ENCODE measurements at regions not wholly inside any gene's neighbourhood (a gene's known extent, or its start where the extent isn't known, plus 50 kb on each side); places are given as distances from the start of the nearest gene placed in this dataset.

DNA sequence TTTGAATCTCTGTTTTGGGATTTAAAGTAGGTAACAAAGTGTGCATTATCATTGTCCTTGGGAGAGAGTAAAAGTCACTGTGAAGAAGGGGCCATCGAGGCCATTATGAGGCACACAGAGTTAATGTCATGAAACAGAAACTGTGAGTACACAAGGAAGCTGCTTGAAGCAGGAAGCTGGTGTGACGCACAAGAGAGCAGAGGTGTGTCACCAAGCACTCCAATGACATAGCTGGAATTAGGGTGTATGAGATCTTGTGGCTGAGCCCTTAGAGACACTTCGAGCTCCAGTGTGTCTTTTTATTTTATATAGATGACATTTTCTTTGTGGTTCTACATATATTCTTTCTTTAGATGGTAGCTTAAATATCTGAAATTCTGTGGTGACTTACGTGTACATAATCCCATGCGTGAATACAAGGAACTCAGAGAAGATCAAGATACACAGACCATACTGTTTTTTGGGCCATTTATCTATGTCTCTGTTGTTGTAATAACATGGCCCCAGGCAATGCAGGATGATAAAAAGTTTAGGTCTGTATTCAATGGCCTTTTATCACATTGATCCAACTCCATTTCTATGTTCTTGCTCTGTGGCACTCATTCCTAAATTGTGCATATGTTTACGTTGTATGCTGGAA is 164.7 kb upstream of the FAM98A start:
- no peak for DNase-seq
- no peak for TF ChIP-seq POLR2A (IDR thresholded peaks at IDR 0.05)
- TF ChIP-seq, protein P1, sequence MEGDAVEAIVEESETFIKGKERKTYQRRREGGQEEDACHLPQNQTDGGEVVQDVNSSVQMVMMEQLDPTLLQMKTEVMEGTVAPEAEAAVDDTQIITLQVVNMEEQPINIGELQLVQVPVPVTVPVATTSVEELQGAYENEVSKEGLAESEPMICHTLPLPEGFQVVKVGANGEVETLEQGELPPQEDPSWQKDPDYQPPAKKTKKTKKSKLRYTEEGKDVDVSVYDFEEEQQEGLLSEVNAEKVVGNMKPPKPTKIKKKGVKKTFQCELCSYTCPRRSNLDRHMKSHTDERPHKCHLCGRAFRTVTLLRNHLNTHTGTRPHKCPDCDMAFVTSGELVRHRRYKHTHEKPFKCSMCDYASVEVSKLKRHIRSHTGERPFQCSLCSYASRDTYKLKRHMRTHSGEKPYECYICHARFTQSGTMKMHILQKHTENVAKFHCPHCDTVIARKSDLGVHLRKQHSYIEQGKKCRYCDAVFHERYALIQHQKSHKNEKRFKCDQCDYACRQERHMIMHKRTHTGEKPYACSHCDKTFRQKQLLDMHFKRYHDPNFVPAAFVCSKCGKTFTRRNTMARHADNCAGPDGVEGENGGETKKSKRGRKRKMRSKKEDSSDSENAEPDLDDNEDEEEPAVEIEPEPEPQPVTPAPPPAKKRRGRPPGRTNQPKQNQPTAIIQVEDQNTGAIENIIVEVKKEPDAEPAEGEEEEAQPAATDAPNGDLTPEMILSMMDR (IDR thresholded peaks at IDR 0.05) = no peak
- H3K4me3 ChIP-seq = no peak overlapping the region
- intact Hi-C loops (cut with DNase I) = no loop called here
- H3K9me3 ChIP-seq = no peaks in the 10 kb centered on the region
- no peaks in the 10 kb centered on the region for H3K27me3 ChIP-seq
- no peaks in the 10 kb centered on the region for H3K36me3 ChIP-seq (replicated peaks in 1 of 2; ENCODE audit: insufficient read depth in 1 of 2, low read depth in 2 of 2)
- no peaks in the 10 kb centered on the region for H3K4me1 ChIP-seq
- ATAC-seq = no peak
- 68 to 72% methylated on average over 6 of the region's 6 CpGs for WGBS, 2 donors
- H3K27ac ChIP-seq = no peak overlapping the region

- no peak for TF ChIP-seq POLR2A (IDR thresholded peaks at IDR 0.05)
- TF ChIP-seq, protein P1 (IDR thresholded peaks at IDR 0.05) = no peak
- H3K27me3 ChIP-seq = no peaks in the 10 kb centered on the region
- no peak for DNase-seq
- H3K4me1 ChIP-seq = no peaks in the 10 kb centered on the region
- H3K36me3 ChIP-seq (replicated peaks in 1 of 2; ENCODE audit: insufficient read depth in 1 of 2, low read depth in 2 of 2) = no peaks in the 10 kb centered on the region
- intact Hi-C loops (cut with DNase I) = no loop called here
- no peak overlapping the region for H3K27ac ChIP-seq
- WGBS, 2 donors = 82 to 83% methylated on average over 3 of the region's 3 CpGs
- H3K4me3 ChIP-seq = no peak overlapping the region
- no peaks in the 10 kb centered on the region for H3K9me3 ChIP-seq
- ATAC-seq = no peak
These were observed 163.5 kb upstream of the FAM98A start for GRCh38 chr2:33762636-33763035.

GRCh38 chr2:33746208-33746800 is 147.2 kb upstream of the FAM98A start:
- ATAC-seq (no peak), DNase-seq (no peak)
- TF ChIP-seq, protein P1 (IDR thresholded peaks at IDR 0.05) = no peak
- TF ChIP-seq POLR2A (IDR thresholded peaks at IDR 0.05) = no peak
- no peaks in the 10 kb centered on the region for H3K27me3 ChIP-seq
- intact Hi-C loops (cut with DNase I) = no loop called here
- H3K36me3 ChIP-seq (replicated peaks in 1 of 2; ENCODE audit: insufficient read depth in 1 of 2, low read depth in 2 of 2) = no peaks in the 10 kb centered on the region
- H3K27ac ChIP-seq = no peak overlapping the region
- H3K4me1 ChIP-seq = no peaks in the 10 kb centered on the region
- no peak overlapping the region for H3K4me3 ChIP-seq
- H3K9me3 ChIP-seq = no peaks in the 10 kb centered on the region
- WGBS, 2 donors = 21 to 41% methylated on average over 2 of the region's 2 CpGs

DNA sequence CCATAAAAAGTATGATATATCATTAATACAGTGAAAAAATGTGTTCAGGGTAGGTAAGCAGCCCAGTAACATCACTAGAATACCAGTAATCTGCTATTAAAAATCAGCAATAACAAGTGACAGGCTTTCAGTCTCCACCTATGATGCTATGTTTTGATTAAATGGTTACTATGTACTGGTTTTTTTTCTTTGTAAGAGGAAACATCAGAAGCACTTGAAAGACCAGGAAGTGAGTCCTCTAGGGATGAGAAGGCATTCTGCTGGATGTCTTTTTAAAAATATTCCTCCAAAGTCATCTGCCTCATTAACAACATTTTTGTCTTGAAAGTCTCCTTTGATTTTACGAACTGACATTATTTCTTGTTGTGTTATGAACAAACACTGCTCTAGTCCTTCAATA is 136.0 kb upstream of the FAM98A start:
- H3K27me3 ChIP-seq = no peaks in the 10 kb centered on the region
- no peaks in the 10 kb centered on the region for H3K9me3 ChIP-seq
- ATAC-seq (no peak), DNase-seq (no peak)
- H3K4me3 ChIP-seq = no peak overlapping the region
- intact Hi-C loops (cut with DNase I) = no loop called here
- TF ChIP-seq POLR2A (IDR thresholded peaks at IDR 0.05) = no peak
- TF ChIP-seq, protein P1 (IDR thresholded peaks at IDR 0.05) = no peak
- no peaks in the 10 kb centered on the region for H3K4me1 ChIP-seq
- WGBS, 2 donors = 47 to 48% methylated on average over 1 of the region's 1 CpG
- no peaks in the 10 kb centered on the region for H3K36me3 ChIP-seq (replicated peaks in 1 of 2; ENCODE audit: insufficient read depth in 1 of 2, low read depth in 2 of 2)
- no peak overlapping the region for H3K27ac ChIP-seq

DNA sequence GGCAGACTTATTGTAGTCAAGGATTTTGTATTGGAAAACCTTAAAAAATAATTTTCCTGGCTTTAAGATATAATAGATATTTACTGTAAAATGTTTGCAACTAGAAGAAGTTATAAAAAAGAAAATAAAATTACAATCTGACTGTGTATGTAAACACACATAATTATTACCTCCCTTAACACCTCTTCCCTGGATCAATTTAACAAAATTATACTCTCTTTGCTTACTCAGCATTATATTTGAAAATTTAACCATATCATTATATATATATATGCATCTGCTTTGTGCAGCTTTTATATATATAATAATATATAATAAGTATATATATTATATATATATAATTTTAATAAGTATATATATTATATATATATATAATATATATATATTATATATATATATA is 131.7 kb upstream of the FAM98A start:
- Histone ChIP-seq H3K4me1 (no peaks in the 10 kb centered on the region), H3K9me3 (no peaks in the 10 kb centered on the region), H3K36me3 (replicated peaks in 1 of 2; ENCODE audit: insufficient read depth in 1 of 2, low read depth in 2 of 2) (no peaks in the 10 kb centered on the region), H3K4me3 (no peak overlapping the region), H3K27ac (no peak overlapping the region), H3K27me3 (no peaks in the 10 kb centered on the region)
- ATAC-seq (no peak), DNase-seq (no peak)
- intact Hi-C loops (cut with DNase I) = no loop called here
- TF ChIP-seq, protein P1 (IDR thresholded peaks at IDR 0.05) = no peak
- TF ChIP-seq POLR2A (IDR thresholded peaks at IDR 0.05) = no peak
